ENCODE measurements at regions not wholly inside any gene's neighbourhood (a gene's known extent, or its start where the extent isn't known, plus 50 kb on each side); places are given as distances from the start of the nearest gene placed in this dataset.

GRCh38 chr11:133723056-133723455, 122.3 kb downstream of the SPATA19 start:
- H3K27me3 ChIP-seq (replicated peaks in 1 of 7), result peaks cover 0 to 6% (median 0%) of the 10 kb centered on the region in 7 donors
- intact Hi-C loops (cut with DNase I; ENCODE audit: low total_unique reads), result no loop called here
- TF ChIP-seq POLR2A (IDR thresholded peaks at IDR 0.05) (no peak), POLR2AphosphoS5 (IDR thresholded peaks at IDR 0.05) (no peak)
- TF ChIP-seq, protein P1, sequence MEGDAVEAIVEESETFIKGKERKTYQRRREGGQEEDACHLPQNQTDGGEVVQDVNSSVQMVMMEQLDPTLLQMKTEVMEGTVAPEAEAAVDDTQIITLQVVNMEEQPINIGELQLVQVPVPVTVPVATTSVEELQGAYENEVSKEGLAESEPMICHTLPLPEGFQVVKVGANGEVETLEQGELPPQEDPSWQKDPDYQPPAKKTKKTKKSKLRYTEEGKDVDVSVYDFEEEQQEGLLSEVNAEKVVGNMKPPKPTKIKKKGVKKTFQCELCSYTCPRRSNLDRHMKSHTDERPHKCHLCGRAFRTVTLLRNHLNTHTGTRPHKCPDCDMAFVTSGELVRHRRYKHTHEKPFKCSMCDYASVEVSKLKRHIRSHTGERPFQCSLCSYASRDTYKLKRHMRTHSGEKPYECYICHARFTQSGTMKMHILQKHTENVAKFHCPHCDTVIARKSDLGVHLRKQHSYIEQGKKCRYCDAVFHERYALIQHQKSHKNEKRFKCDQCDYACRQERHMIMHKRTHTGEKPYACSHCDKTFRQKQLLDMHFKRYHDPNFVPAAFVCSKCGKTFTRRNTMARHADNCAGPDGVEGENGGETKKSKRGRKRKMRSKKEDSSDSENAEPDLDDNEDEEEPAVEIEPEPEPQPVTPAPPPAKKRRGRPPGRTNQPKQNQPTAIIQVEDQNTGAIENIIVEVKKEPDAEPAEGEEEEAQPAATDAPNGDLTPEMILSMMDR (IDR thresholded peaks at IDR 0.05 in 8 of 11, conservative IDR thresholded peaks at IDR 0.05 in 3 of 11), result no peak
- H3K9me3 ChIP-seq, result no peaks in the 10 kb centered on the region
- H3K36me3 ChIP-seq, result no peaks in the 10 kb centered on the region
- no peak overlapping the region for H3K4me3 ChIP-seq
- H3K4me1 ChIP-seq, result no peaks in the 10 kb centered on the region
- no peak overlapping the region for H3K27ac ChIP-seq
- 29 to 63% (median 59%) methylated on average over 1 of the region's 1 CpG for WGBS, 5 donors
- no peak for DNase-seq

GRCh38 chr11:133720951-133721350, 124.4 kb downstream of the SPATA19 start:
- no peak overlapping the region for H3K27ac ChIP-seq
- intact Hi-C loops (cut with DNase I; ENCODE audit: low total_unique reads), result no loop called here
- 90 to 95% (median 92%) methylated on average over 6 of the region's 6 CpGs for WGBS, 5 donors
- no peaks in the 10 kb centered on the region for H3K9me3 ChIP-seq
- DNase-seq, result no peak
- H3K36me3 ChIP-seq, result no peaks in the 10 kb centered on the region
- TF ChIP-seq POLR2AphosphoS5 (IDR thresholded peaks at IDR 0.05) (no peak), POLR2A (IDR thresholded peaks at IDR 0.05) (no peak)
- TF ChIP-seq, protein P1 (IDR thresholded peaks at IDR 0.05 in 8 of 11, conservative IDR thresholded peaks at IDR 0.05 in 3 of 11), result no peak
- H3K4me3 ChIP-seq, result no peak overlapping the region
- peaks cover 0 to 8% (median 0%) of the 10 kb centered on the region in 7 donors for H3K27me3 ChIP-seq (replicated peaks in 1 of 7)
- H3K4me1 ChIP-seq, result no peaks in the 10 kb centered on the region

GRCh38 chr11:133719532-133720235, 125.6 kb downstream of the SPATA19 start:
- 71 to 85% (median 80%) methylated on average over 17 of the region's 17 CpGs for WGBS, 5 donors
- Histone ChIP-seq H3K4me1 (no peaks in the 10 kb centered on the region), H3K4me3 (no peak overlapping the region), H3K27ac (no peak overlapping the region), H3K27me3 (replicated peaks in 1 of 7) (peaks cover 0 to 8% (median 0%) of the 10 kb centered on the region in 7 donors), H3K36me3 (no peaks in the 10 kb centered on the region), H3K9me3 (no peaks in the 10 kb centered on the region)
- intact Hi-C loops (cut with DNase I; ENCODE audit: low total_unique reads), result no loop called here
- no peak for DNase-seq
- no peak for TF ChIP-seq POLR2AphosphoS5 (IDR thresholded peaks at IDR 0.05)
- no peak for TF ChIP-seq POLR2A (IDR thresholded peaks at IDR 0.05)

DNA sequence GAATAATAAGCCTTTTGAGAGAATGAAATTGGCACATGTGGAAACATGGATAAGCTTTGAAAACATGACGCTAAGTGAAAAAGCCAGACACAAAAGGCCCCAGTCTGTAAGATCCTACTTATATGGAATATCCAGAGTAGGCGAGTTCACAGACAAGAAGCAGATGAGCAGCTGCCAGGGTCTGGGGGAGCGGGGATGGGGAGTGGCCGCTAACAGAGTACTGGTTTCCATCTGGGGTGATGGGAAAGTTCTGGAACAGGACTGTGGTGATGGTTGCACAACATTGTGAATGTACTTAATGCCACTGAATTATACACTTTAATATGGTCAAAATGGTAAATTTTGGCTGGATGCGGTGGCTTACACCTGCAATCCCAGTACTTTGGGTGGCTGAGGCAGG, 126.5 kb downstream of the SPATA19 start:
- H3K9me3 ChIP-seq, result no peaks in the 10 kb centered on the region
- H3K4me3 ChIP-seq, result no peak overlapping the region
- no peaks in the 10 kb centered on the region for H3K4me1 ChIP-seq
- H3K27me3 ChIP-seq (replicated peaks in 1 of 7), result peaks cover 0 to 8% (median 0%) of the 10 kb centered on the region in 7 donors
- intact Hi-C loops (cut with DNase I; ENCODE audit: low total_unique reads), result no loop called here
- no peak for TF ChIP-seq POLR2AphosphoS5 (IDR thresholded peaks at IDR 0.05)
- TF ChIP-seq POLR2A (IDR thresholded peaks at IDR 0.05), result no peak
- TF ChIP-seq, protein P1 (IDR thresholded peaks at IDR 0.05 in 8 of 11, conservative IDR thresholded peaks at IDR 0.05 in 3 of 11), result no peak
- H3K36me3 ChIP-seq, result no peaks in the 10 kb centered on the region
- H3K27ac ChIP-seq, result no peak overlapping the region
- no peak for DNase-seq
- WGBS, 5 donors, result 85 to 93% (median 89%) methylated on average over 5 of the region's 5 CpGs
